Heart right ventricle (tissue), 16 donors: ENCODE measurements at regions not wholly inside any gene's neighbourhood (a gene's known extent, or its start where the extent isn't known, plus 50 kb on each side); places are given as distances from the start of the nearest gene placed in this dataset.

ENCODE experiments used
- ATAC-seq, 8 donors: fragments of 200-7000 bp; cut with Tn5 transposase; one replicate each; pipeline ENCODE4 v1.9.1; 2020; ENCODE audit warnings: mild to moderate bottlenecking in 8 of 8, moderate library complexity in 8 of 8, moderate number of reproducible peaks in 1 of 8
- DNase-seq, 2 donors: peaks; one replicate each; pipeline ENCODE4 v3.0.0-alpha.2; 2020
- H3K27ac ChIP-seq, 10 donors: fragments of 200-600 bp; sonication (generic) in 2 of 10; one replicate each; pipeline versions ENCODE4 v1.5.0 to v1.8.0; 2020 to 2022; ENCODE audit warnings: mild to moderate bottlenecking in 3 of 10
- H3K27me3 ChIP-seq, 7 donors: fragments of 200-600 bp; one replicate each; pipeline ENCODE4 v1.8.0; 2021 to 2022; ENCODE audit warnings: mild to moderate bottlenecking in 2 of 7
- H3K36me3 ChIP-seq, 9 donors: fragments of 200-600 bp; sonication (generic) in 1 of 9; one replicate each; pipeline versions ENCODE4 v1.5.0 to v1.8.0; 2020 to 2022; ENCODE audit warnings: mild to moderate bottlenecking in 2 of 9
- H3K4me1 ChIP-seq, 9 donors: fragments of 200-600 bp; sonication (generic) in 1 of 9; one replicate each; pipeline versions ENCODE4 v1.5.0 to v1.8.0; 2020 to 2022; ENCODE audit warnings: mild to moderate bottlenecking in 4 of 9
- H3K4me3 ChIP-seq, 10 donors: fragments of 200-600 bp; sonication (generic) in 2 of 10; one replicate each; pipeline versions ENCODE4 v1.5.0 to v1.8.0; 2020 to 2022; ENCODE audit warnings: mild to moderate bottlenecking in 7 of 10, moderate library complexity in 2 of 10
- H3K9me3 ChIP-seq, 11 donors: fragments of 200-600 bp in 10 of 11; sonication (generic) in 2 of 11; one replicate each; pipeline versions ENCODE4 v1.5.0 to v1.8.0; 2013 to 2022; ENCODE audit warnings: mild to moderate bottlenecking in 2 of 11, control low read depth in 1 of 11, moderate library complexity in 1 of 11
- WGBS, 2 donors: extraction: QIAGEN DNeasy Blood & Tissue Kit; methylation state at CpG; one replicate each; pipeline ENCODE4 v1.1.7; 2013; ENCODE audit warnings: inconsistent platforms in 1 of 2; 5-methylcytosine and 5-hydroxymethylcytosine counted together
- intact Hi-C, 10 donors: fragments of 100-400 bp; cut with DNase I; formaldehyde crosslinking; loops; one replicate each; pipeline versions ENCODE4 v1.11.1 to v1.14.2; 2022
- TF ChIP-seq, protein P1 (sequence below), 9 donors: fragments of 200-600 bp; sonication (generic) in 2 of 9; IDR thresholded peaks; one replicate each; pipeline versions ENCODE4 v1.5.0 to v1.8.0; 2021 to 2022; ENCODE audit warnings: antibody characterized with exemption in 9 of 9, mild to moderate bottlenecking in 5 of 9, moderate library complexity in 1 of 9
- donor health status: Arrhythmogenic right ventricular cardiomyopathy.
- donor health status: ischemic (EF 13 %, LVEDD 7.1; RV severe dilation, severe dysfunction).
- donor health status: healthy with polysubstance abuse.
- donor health status: DM: no; HTN: yes; CAD: no.
- donor health status: DM: no; HTN: no; CAD: no.
- donor health status: ischemic (EF 25% LVEDD 6.9; RV normal size, moderate dysfunction).
- donor health status: ischemic (EF 25% LVEDD 5.7; RV mildly dilated, moderate dysfunction).
- donor health status: healthy.
- donor health status: DM: yes; HTN: yes; CAD: no.
- donor health status: Ischemic cardiomyopathy.
- donor health status: ischemic (EF 35%, LVEDD 5.7; RV mildly dilated, moderate dysfunction).
- donor health status: nonischemic (EF 11% LVEDD 7.7; RV severe dilation, severe dysfunction).
- donor health status: DM: yes; HTN: yes; CAD: no.
- donor health status: PGD.
- donor health status: ischemic (EF 29% LVEDD 5.4; RV normal size, mild dysfunction).
- donor health status: nonischemic (EF 23%, LVEDD 6.1; RV moderate dilation, normal function).

DNA sequence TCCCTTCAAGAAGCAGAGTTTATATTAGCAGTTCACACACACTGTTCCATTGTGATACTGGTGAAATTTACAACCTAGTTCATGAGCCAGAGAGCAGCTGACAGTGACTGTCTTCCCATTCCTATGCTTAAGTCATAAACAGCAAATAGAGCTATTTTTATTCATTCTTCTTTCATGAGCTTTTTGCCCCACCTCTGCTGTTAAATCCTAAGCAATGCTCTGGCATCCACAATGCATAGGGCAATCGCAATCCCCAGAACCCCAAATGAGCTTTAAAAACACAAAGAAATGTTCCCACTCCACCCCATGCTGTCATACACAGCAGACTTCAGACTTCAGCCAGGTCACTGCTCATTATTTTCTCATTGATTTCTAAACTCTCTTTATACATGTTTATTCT, 307.5 kb downstream of the ETS1 start:
- TF ChIP-seq, protein P1, sequence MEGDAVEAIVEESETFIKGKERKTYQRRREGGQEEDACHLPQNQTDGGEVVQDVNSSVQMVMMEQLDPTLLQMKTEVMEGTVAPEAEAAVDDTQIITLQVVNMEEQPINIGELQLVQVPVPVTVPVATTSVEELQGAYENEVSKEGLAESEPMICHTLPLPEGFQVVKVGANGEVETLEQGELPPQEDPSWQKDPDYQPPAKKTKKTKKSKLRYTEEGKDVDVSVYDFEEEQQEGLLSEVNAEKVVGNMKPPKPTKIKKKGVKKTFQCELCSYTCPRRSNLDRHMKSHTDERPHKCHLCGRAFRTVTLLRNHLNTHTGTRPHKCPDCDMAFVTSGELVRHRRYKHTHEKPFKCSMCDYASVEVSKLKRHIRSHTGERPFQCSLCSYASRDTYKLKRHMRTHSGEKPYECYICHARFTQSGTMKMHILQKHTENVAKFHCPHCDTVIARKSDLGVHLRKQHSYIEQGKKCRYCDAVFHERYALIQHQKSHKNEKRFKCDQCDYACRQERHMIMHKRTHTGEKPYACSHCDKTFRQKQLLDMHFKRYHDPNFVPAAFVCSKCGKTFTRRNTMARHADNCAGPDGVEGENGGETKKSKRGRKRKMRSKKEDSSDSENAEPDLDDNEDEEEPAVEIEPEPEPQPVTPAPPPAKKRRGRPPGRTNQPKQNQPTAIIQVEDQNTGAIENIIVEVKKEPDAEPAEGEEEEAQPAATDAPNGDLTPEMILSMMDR (IDR thresholded peaks at IDR 0.05), result no peak
- Histone ChIP-seq H3K27ac (no peak overlapping the region), H3K27me3 (no peaks in the 10 kb centered on the region), H3K4me1 (no peaks in the 10 kb centered on the region), H3K4me3 (no peak overlapping the region), H3K9me3 (peaks cover 0 to 10% (median 0%) of the 10 kb centered on the region in 11 donors), H3K36me3 (no peaks in the 10 kb centered on the region)
- 76 to 91% methylated on average over 1 of the region's 1 CpG for WGBS, 2 donors
- intact Hi-C loops, result loop anchor here in 6 of 10 donors (5.0 to 10.0 kb wide), 6 partner anchors 85 to 555 kb away; no protein-coding TSS in a partner anchor
- no peak for ATAC-seq
- no peak for DNase-seq

DNA sequence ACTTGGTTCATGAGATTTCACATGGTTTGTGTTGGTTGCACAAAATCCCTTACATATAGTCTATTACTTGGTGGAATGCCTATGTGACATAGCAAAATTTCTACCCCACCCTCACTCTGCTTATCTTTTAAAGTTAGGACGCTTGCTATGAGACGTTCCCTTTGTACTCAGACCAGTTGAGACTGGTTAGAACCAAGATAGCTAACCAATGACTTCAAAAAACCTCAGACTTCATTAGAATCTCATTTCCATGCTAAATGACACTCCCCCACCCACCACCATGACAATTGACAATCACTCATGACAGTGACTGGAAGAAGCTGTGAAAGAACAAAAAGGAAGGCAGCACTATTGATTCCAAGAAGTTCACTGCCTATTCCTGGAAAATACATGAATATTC, 313.6 kb downstream of the ETS1 start:
- Histone ChIP-seq H3K9me3 (peaks cover 0 to 10% (median 0%) of the 10 kb centered on the region in 11 donors), H3K4me1 (peaks cover 0 to 14% (median 4%) of the 10 kb centered on the region in 9 donors), H3K27ac (no peak overlapping the region), H3K36me3 (no peaks in the 10 kb centered on the region), H3K27me3 (no peaks in the 10 kb centered on the region), H3K4me3 (no peak overlapping the region)
- ATAC-seq, result no peak
- no peak for DNase-seq
- TF ChIP-seq, protein P1 (IDR thresholded peaks at IDR 0.05), result no peak
- 83% methylated on average over 2 of the region's 2 CpGs for WGBS, 2 donors
- intact Hi-C loops, result no loop called here

DNA sequence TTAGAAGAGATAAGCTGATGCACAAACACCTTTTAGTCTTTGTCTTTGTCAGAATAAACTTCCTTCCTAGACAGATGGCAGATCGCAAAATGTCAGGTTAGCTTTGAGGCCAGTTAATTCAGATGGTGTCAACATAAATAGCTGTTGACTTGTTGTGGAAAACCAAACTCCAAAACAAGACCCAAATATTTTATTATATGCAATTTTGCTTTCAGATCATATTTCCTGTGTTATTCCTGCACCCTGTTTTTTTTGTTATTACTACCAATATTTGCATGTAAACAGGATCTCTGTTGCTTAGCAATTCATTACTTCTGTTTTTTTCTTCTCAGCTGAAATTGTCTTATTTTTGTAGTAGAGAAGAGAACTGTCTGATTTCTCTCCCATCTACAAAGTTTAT, 316.0 kb downstream of the ETS1 start:
- no peaks in the 10 kb centered on the region for H3K36me3 ChIP-seq
- no peak overlapping the region for H3K4me3 ChIP-seq
- H3K4me1 ChIP-seq, result peaks cover 0 to 14% (median 4%) of the 10 kb centered on the region in 9 donors
- no peak overlapping the region for H3K27ac ChIP-seq
- no peaks in the 10 kb centered on the region for H3K27me3 ChIP-seq
- DNase-seq, result no peak
- intact Hi-C loops, result no loop called here
- H3K9me3 ChIP-seq, result peaks cover 0 to 5% (median 0%) of the 10 kb centered on the region in 11 donors
- ATAC-seq, result no peak
- 52 to 59% methylated on average over 1 of the region's 1 CpG for WGBS, 2 donors
- TF ChIP-seq, protein P1 (IDR thresholded peaks at IDR 0.05), result no peak

DNA sequence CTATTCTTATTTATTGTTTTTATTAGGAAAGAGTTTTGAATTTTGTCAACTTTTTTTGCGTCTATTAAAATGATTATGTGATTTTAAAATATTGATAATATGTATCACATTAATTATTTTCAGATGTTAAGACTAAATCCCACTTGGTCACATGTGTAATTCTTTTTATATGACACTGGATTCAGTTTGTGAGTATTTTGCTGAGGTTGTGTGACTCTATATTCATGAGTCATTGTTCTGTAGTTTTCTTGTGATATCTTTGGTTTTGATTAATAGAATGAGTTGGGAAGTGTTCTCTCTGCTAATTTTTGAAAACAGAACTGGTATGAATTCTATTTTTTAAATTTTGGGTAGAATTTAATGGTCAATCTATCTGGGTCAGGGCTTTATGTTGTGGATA, 317.9 kb downstream of the ETS1 start:
- no peaks in the 10 kb centered on the region for H3K36me3 ChIP-seq
- H3K27me3 ChIP-seq, result no peaks in the 10 kb centered on the region
- no peak overlapping the region for H3K27ac ChIP-seq
- intact Hi-C loops, result loop anchor here in 1 of 10 donors (10.0 kb wide), 1 partner anchor 65 kb away; no protein-coding TSS in a partner anchor
- ATAC-seq (no peak), DNase-seq (no peak)
- no peaks in the 10 kb centered on the region for H3K9me3 ChIP-seq
- H3K4me3 ChIP-seq, result no peak overlapping the region
- peaks cover 0 to 14% (median 4%) of the 10 kb centered on the region in 9 donors for H3K4me1 ChIP-seq
- TF ChIP-seq, protein P1 (IDR thresholded peaks at IDR 0.05), result no peak
- WGBS, 2 donors, result 88 to 93% methylated on average over 1 of the region's 1 CpG
